GM12874 (cell line): ENCODE measurements at regions not wholly inside any gene's neighbourhood (a gene's known extent, or its start where the extent isn't known, plus 50 kb on each side); places are given as distances from the start of the nearest gene placed in this dataset.

Source experiments
- CTCF ChIP-seq: IDR thresholded peaks from 2 replicates; pipeline ENCODE4 v1.5.1; 2011; ENCODE audit warnings: low read depth, mild to moderate bottlenecking, control low read depth, low read length, moderate library complexity; ENCODE audit not compliant: insufficient read depth

GRCh38 chr13:47572375-47572774, 428.7 kb downstream of the SUCLA2 start:
- TF ChIP-seq CTCF = no peak

- no peak for TF ChIP-seq CTCF
Observed at GRCh38 chr13:47564041-47564440, 437.0 kb downstream of the SUCLA2 start.

GRCh38 chr13:47556703-47557102, 444.4 kb downstream of the SUCLA2 start:
- TF ChIP-seq CTCF = no peak

- no peak for TF ChIP-seq CTCF
Observed at GRCh38 chr13:47555235-47555634, 445.8 kb downstream of the SUCLA2 start.

- no peak for TF ChIP-seq CTCF
Observed at GRCh38 chr13:47553329-47553977, 447.6 kb downstream of the SUCLA2 start.

GRCh38 chr13:47549219-47549752, 451.8 kb downstream of the SUCLA2 start:
- TF ChIP-seq CTCF = no peak

- no peak for TF ChIP-seq CTCF
Observed at GRCh38 chr13:47548294-47548840, 452.7 kb downstream of the SUCLA2 start.
